Loucy (cell line): ENCODE measurements at regions not wholly inside any gene's neighbourhood (a gene's known extent, or its start where the extent isn't known, plus 50 kb on each side); places are given as distances from the start of the nearest gene placed in this dataset.

Source experiments
- H2AFZ ChIP-seq: fragments of 200-600 bp; sonication (generic); 2 replicates; pipeline ENCODE4 v1.6.0; 2016; ENCODE audit warnings: antibody characterized with exemption, mild to moderate bottlenecking, low read length, moderate library complexity
- H3F3A ChIP-seq: fragments of 200-600 bp; 2 replicates; pipeline ENCODE4 v1.6.0; 2016; ENCODE audit warnings: antibody characterized with exemption, low read depth, mild to moderate bottlenecking
- H3K27me3 ChIP-seq: fragments of 200-600 bp; sonication (generic); 2 replicates; pipeline ENCODE4 v1.6.1; 2014; ENCODE audit warnings: low read length, mild to moderate bottlenecking; ENCODE audit not compliant: insufficient read depth, poor library complexity, severe bottlenecking
- H3K36me3 ChIP-seq: fragments of 200-600 bp; sonication (generic); 2 replicates; pipeline ENCODE4 v1.6.1; 2016; ENCODE audit warnings: low read length; ENCODE audit not compliant: insufficient read depth
- H3K4me1 ChIP-seq: fragments of 200-600 bp; sonication (generic); 2 replicates; pipeline ENCODE4 v1.5.1; 2014; ENCODE audit warnings: low read length, mild to moderate bottlenecking; ENCODE audit not compliant: insufficient read depth, poor library complexity, severe bottlenecking
- H3K4me2 ChIP-seq: fragments of 200-600 bp; sonication (generic); 2 replicates; pipeline ENCODE4 v1.6.0; 2014; ENCODE audit warnings: antibody characterized with exemption, low read length, low read depth, mild to moderate bottlenecking; ENCODE audit not compliant: poor library complexity, severe bottlenecking
- H3K4me3 ChIP-seq: fragments of 200-600 bp; sonication (generic); 2 replicates; pipeline ENCODE4 v1.5.1; 2014; ENCODE audit warnings: low read length, mild to moderate bottlenecking, mixed read lengths; ENCODE audit not compliant: poor library complexity, severe bottlenecking
- H3K79me2 ChIP-seq: fragments of 200-600 bp; sonication (generic); 2 replicates; pipeline ENCODE4 v1.6.1; 2014; ENCODE audit warnings: low read length; ENCODE audit not compliant: insufficient read depth
- H3K9ac ChIP-seq: fragments of 200-600 bp; sonication (generic); 2 replicates; pipeline ENCODE4 v1.6.0; 2014; ENCODE audit warnings: mild to moderate bottlenecking, low read depth, low read length, moderate library complexity; ENCODE audit not compliant: poor library complexity, severe bottlenecking
- H3K9me2 ChIP-seq: fragments of 200-600 bp; sonication (generic); replicated peaks from 2 replicates; pipeline ENCODE4 v1.6.1; 2016; ENCODE audit warnings: low read depth, low read length, mixed read lengths
- H3K9me3 ChIP-seq: fragments of 200-600 bp; sonication (generic); 2 replicates; pipeline ENCODE4 v1.6.1; 2014; ENCODE audit warnings: mild to moderate bottlenecking, antibody characterized with exemption, low read length, low read depth; ENCODE audit not compliant: insufficient read depth
- H4K20me1 ChIP-seq: fragments of 200-600 bp; sonication (generic); 2 replicates; pipeline ENCODE4 v1.6.0; 2014; ENCODE audit warnings: antibody characterized with exemption, low read length, mild to moderate bottlenecking; ENCODE audit not compliant: insufficient read depth, poor library complexity, severe bottlenecking
- CTCF ChIP-seq: fragments of 200-600 bp; sonication (generic); conservative IDR thresholded peaks from 2 replicates; pipeline ENCODE4 v1.5.1; 2014; ENCODE audit warnings: mild to moderate bottlenecking, antibody characterized with exemption, low read length
- EZH2phosphoT487 ChIP-seq: fragments of 200-600 bp; IDR thresholded peaks from 2 replicates; pipeline ENCODE4 v1.6.1; 2018; ENCODE audit warnings: antibody characterized with exemption, mild to moderate bottlenecking, moderate library complexity, borderline replicate concordance

- no peaks in the 10 kb centered on the region for H3F3A ChIP-seq
- no peaks in the 10 kb centered on the region for H4K20me1 ChIP-seq
- H3K79me2 ChIP-seq = no peaks in the 10 kb centered on the region
- H3K9me3 ChIP-seq = no peaks in the 10 kb centered on the region
- no peak overlapping the region for H3K9ac ChIP-seq
- H3K27me3 ChIP-seq = no peaks in the 10 kb centered on the region
- no peak overlapping the region for H3K4me2 ChIP-seq
- no peak for TF ChIP-seq CTCF
- TF ChIP-seq EZH2phosphoT487 = no peak
- H3K9me2 ChIP-seq = no peaks in the 10 kb centered on the region
- H3K4me1 ChIP-seq = no peaks in the 10 kb centered on the region
- no peak overlapping the region for H2AFZ ChIP-seq
- no peak overlapping the region for H3K4me3 ChIP-seq
- H3K36me3 ChIP-seq = no peaks in the 10 kb centered on the region
Observed at GRCh38 chr11:112532506-112532905, 271.8 kb upstream of the PLET1 start.

GRCh38 chr11:112533682-112534081 is 273.0 kb upstream of the PLET1 start:
- Histone ChIP-seq H2AFZ (no peak overlapping the region), H3K36me3 (no peaks in the 10 kb centered on the region), H3K9ac (no peak overlapping the region), H3K9me2 (no peaks in the 10 kb centered on the region), H3K79me2 (no peaks in the 10 kb centered on the region), H3K27me3 (no peaks in the 10 kb centered on the region), H3K4me2 (no peak overlapping the region), H3K4me1 (no peaks in the 10 kb centered on the region), H3K4me3 (no peak overlapping the region), H3F3A (no peaks in the 10 kb centered on the region), H4K20me1 (no peaks in the 10 kb centered on the region), H3K9me3 (no peaks in the 10 kb centered on the region)
- no peak for TF ChIP-seq EZH2phosphoT487

GRCh38 chr11:112534208-112534607 is 273.5 kb upstream of the PLET1 start:
- no peaks in the 10 kb centered on the region for H3K9me3 ChIP-seq
- no peak overlapping the region for H3K4me2 ChIP-seq

More at GRCh38 chr11:112534208-112534607, 273.5 kb upstream of the PLET1 start:
- no peaks in the 10 kb centered on the region for H4K20me1 ChIP-seq
- H3K9me2 ChIP-seq = no peaks in the 10 kb centered on the region
- no peak overlapping the region for H2AFZ ChIP-seq
- no peaks in the 10 kb centered on the region for H3F3A ChIP-seq
- TF ChIP-seq CTCF (no peak), EZH2phosphoT487 (no peak)
- no peaks in the 10 kb centered on the region for H3K79me2 ChIP-seq
- H3K4me3 ChIP-seq = no peak overlapping the region
- no peak overlapping the region for H3K9ac ChIP-seq
- no peaks in the 10 kb centered on the region for H3K36me3 ChIP-seq
- H3K4me1 ChIP-seq = no peaks in the 10 kb centered on the region
- H3K27me3 ChIP-seq = no peaks in the 10 kb centered on the region
